Muscle of back (tissue), 3 donors: ENCODE measurements at regions not wholly inside any gene's neighbourhood (a gene's known extent, or its start where the extent isn't known, plus 50 kb on each side); places are given as distances from the start of the nearest gene placed in this dataset.
A peak's percentile ranks its signal among the peaks of the same experiment; 100 is the strongest.
"Not testable (repeated sequence)": the region's sequence is repeated elsewhere in the genome, so short reads cannot be mapped to it uniquely, and the experiment has no call there.

Experiments used
- DNase-seq, 3 donors: peaks; one replicate each; pipeline versions ENCODE4 v3.0.0 to v3.0.0-alpha.2; 2013

DNA sequence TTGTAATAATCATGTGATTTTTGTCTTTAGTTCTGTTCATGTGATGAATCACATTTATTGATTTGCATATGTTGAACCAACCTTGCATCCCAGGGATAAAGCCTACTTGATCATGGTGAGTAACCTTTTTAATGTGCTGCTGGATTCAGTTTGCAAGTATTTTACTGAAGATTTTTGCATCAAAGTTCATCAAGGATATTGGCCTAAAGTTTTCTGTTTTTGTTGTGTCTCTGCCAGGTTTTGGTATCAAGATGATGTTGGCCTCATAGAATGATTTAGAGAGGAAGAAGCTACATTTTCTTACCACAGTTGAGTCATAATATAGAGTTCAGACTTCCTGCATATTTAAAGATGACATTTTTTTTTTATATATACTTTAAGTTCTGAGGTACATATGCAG, 455.9 kb downstream of the PLPP3 start:
- DNase-seq = peak in 1 of 3 donors; percentile 66

DNA sequence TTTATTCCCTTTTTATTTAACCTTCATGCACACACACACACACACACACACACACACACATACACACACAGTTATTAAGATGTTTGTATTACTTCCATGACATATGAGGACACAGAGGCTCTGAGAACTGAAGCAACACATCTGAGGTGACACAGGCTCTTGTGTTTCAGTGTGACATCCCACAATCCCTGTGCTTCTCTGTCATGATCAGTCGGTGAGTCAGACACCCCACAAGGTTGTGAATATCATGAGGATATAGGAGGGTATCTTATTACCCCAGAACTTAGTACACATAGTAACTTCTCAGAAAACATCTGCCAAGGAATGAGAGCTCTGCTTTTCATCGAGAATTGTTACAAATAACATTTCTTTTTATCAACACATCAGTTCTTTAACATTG, 459.3 kb downstream of the PLPP3 start:
- no peak for DNase-seq

DNA sequence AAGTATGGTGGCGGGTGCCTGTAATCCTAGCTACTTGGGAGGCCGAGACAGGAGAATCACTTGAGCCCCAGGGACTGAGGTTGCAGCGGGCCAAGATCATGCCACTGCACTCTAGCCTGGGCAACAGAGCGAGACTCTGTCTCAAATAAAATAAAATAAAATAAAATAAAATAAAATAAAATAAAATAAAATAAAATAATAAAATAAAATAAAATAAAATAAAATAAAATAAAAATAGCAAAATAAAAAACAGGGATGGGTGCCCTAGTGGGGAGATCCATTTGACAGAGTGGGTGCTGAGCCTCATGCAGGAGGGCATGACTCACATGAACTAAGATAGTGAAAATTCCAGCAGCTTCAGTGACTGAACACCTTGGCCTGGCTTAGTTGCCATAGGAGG, 460.7 kb downstream of the PLPP3 start:
- not testable (repeated sequence) for DNase-seq

DNA sequence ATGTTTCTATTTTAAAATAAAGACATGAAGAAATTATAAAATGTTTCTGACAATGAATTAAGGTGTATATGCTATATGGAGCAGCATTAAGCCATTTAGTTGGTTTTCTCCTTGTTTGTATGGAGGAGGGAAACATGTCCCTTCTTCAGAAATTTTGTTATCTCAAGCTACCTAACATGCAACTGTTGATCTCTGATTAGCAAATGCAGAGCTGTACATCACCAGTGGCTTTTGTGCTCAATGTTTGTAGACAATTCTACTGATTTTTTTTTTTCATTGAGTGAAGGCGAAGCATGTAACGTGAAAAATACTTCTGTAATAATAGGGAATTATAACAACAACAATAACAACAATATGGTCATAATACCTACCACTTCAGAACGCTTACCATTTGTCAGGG, 463.7 kb downstream of the PLPP3 start:
- DNase-seq = no peak

DNA sequence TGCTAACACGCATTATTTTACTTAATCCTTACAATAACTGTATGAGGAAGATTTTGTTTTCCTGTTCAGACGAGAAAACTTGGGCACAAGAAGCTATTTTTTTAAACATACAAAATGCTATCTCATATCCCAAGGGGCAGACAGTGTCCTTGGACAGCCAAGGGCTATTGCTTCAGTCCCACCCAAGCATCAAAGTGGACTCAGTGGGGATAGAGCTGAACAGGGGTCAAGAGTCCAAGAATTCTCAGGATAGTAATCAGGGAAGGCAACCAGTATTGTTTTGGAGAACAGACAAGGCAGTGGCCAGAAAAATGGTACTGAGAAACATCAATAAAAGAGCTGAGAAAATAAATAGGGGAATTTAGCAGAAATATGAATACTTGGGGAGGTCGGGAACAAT, 465.7 kb downstream of the PLPP3 start:
- no peak for DNase-seq

DNA sequence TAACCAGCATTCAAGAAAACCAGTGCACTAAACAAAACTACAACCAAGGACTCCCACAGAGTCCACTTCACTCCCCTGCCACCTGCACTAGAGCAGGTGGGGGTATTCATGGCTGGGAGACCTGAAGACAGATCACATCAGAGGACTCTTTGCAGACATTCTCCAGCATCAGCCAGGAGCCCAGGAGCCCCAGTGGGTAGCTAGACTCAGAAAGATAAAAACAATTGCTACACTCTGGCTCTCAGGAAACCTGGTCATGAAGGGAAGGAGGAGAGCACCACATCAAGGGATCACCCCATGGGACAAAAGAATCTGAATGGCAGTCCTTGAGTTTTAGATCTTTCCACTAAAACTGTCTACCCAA, 472.1 kb downstream of the PLPP3 start:
- DNase-seq = no peak

DNA sequence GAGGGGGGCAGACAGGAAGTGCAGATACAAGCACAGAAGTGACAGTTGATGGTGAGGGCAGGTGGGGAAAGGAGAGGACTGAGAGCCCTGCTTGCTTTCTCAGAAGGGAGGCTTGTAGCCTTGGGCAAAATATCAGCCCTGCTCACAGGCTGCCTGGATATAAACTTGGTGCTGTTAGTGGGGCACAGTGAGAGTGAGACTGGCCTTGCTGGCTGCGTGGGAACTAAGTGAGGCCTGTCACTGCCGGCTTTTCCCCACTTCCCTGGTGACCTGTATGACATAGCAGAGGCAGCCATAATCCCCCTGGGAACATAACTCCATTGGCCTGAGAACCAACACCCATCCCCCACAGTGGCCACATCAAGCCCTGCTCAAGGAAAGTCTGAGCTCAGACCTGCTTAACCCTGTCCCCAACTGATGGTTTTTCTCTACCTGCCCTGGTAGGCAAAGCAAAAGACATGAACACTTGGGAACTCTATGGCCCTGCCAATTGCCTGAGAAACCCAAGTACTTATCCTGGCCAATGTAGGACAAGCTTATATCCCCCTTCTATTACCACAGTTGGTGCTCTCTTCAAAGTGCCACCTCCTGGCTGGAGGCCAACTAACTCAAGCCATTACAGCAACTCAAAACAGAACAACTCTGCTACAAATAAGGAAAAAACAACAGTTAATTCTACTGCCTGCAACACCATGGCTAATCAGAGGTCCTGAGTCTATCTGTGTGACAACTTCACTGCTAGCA, 472.7 kb downstream of the PLPP3 start:
- no peak for DNase-seq

DNA sequence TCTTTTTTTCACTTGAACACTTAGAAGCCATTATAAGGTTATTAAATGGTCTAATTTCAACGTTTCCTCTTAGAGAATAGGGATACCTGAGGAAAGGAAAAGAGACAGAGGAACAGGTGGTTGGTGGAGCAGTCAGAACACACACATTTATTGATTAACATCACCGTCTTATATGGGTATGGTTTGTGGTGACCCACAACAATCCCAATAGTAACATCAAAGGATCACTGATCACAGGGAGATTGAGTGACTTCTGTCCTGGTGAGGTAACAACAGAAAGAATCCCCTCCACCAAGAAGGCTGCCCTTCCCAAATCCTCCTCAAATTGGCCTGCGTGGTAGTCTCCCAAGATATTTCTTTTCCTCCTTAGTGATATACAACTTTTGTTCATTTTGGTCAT, 474.0 kb downstream of the PLPP3 start:
- DNase-seq = no peak

DNA sequence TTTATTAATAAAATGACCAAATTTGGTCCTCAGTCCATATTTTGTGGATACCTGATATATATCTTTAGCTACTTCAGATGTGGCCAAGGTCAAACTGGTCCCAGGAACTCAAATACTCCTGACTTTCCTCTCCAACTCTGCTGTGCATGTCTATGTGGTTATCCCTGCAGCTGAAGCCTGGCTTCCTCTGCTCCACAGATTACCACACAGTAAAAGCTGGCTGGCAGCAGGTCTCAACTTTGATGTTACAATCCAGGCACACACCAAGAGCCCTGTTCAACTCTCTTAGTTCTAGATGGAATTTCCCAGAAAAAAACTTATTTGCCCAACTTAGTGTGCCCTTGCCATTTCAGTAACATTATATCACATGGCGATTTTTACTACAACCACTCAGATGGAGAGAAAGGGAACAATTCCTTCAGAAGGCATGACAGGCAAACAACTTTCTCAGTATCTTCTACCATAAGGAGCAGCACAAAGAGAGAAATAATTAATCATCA, 479.5 kb downstream of the PLPP3 start:
- no peak for DNase-seq

DNA sequence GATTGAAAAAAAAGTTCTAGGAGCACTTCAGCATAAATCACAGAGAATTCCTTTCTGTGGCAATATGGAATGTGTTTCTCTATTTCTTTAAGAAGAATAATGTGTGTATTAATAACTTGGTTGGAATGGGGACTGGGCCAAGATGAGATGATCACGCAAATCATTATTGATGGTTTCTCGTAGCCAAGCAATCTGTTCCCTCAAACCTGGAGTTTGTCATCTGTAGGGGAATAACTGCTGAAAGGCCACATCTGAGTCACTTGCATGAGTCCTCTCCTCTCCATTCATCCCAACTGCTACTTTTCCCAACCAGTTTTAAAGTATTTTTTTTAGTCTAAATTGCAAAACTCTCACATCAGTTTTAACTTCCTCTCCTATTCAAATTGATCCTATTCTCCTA, 480.4 kb downstream of the PLPP3 start:
- peak in 1 of 3 donors; percentile 97 for DNase-seq

DNA sequence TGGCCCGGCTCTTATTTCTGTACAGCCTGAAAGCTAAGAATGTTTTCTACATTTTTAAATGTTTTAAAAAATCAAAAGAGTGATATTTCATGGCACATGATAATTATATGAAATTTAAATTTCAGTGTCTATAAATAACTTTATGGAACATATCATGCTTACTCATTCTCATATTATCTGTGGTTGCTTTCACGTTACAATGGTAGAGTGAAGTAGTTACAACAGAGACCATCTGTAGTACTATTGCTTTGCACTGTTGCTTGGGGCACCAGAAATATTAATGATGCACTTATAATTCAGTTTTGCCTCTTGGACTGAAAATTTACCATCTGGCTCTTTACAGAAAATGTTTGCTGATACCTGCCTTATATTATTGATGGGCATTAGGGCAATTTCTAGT, 481.6 kb downstream of the PLPP3 start:
- DNase-seq = no peak

DNA sequence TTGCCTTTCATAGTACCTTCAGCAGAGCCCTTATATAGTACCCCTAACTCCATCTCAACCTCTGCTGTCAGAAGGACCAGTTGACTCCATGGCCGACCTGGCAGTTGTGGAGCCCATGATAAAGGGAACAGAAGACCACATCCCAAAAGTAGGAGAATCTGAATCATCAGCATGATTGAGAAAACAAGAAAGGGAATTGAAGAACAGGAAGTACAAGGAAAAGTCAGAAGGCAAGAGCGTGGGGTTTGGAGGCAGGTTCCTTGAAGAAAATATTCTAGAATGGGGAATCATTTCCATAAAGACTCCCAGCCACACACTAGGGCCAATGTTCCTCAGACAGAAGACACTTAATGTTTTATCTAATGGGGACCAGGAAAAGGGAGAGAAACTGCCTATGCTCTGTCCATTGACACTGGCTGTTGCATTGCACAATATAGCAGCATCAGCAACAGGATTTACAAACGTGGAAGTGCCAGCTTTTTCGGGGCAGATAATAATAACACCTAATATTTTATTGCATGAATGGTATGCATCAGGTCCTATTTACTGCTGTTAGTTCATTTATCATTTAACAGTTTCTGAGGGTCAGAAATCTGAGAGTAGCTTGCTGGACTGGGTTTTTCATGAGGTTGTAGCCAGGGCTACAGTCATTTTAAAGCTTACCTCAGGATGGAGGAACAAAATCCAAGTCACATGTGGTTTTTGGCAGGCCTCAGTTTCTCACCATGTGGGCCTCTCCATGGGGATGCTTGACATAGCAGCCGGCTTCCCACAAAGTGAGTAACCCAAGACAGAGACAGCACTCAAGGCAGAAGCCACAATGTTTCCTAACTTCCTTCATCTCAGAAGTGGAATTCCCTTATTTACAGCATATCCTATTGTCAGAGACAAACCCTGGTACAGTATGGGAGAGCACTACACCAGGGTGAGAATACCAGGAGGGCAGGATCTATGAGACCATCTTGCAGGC, 483.4 kb downstream of the PLPP3 start:
- DNase-seq = peak; percentile 54 to 94 (median 80)

DNA sequence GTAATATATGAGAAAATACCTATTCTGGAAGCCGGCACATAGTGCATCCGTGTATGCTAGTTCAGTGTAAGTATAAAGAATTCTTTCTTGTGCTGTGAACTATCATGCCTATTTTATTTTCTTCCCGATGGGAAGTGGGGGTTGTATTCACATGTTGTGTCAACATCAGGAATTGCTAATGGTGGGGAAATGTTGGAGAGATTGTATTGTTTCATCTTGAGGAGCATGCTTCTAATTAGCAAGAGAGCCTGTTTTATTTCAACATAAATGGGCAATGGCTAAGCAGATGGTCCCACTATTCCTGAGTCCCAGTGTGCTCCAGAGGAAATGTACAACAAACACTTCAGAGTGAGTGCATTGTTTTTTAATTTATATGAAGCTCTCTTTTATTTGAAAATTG, 485.2 kb downstream of the PLPP3 start:
- DNase-seq = no peak

DNA sequence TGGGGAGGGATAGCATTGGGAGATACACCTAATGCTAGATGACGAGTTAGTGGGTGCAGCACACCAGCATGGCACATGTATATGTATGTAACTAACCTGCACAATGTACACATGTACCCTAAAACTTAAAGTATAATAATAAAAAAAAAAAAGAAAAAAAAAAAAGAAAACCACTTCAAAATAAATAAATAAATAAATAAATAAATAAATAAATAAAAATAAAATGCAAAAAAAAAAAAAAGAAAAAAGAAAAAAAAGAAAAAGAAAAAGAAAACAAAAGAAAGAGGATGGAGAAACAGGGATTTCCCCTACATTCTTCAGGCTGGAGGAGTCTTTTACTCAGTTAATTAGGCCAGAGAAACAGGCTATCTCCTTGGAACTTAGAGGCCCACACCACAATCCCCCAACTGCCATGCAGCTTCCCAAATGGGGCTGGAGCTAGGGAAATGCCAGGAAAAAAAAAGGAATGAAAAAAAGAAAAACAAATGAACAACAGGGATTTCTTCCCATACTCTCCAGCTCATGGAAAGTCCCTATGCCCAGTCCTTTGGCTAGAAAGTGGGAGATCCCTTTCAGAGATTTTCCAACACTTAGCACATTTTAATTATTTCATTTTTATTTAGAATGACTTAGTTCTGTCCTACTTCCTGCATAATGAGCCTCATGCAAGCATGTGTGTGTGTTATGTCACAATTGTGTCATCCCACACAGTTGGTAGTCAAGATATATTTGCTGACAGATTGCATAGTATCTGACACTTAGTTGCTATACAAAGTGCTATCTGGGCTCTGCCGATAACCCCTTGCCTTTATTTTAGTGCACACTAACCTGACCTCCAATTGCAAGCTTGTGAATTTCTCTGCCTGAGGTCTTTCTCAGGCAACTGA, 486.4 kb downstream of the PLPP3 start:
- DNase-seq = no peak

DNA sequence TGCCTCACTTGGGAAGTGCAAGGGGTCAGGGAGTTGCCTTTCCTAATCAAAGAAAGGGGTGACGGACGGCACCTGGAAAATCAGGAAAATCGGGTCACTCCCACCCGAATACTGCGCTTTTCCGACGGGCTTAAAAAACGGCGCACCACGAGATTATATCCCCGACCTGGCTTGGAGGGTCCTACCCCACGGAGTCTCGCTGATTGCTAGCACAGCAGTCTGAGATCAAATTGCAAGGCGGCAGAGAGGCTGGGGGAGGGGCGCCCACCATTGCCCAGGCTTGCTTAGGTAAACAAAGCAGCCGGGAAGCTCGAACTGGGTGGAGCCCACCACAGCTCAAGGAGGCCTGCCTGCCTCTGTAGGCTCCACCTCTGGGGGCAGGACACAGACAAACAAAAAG, 489.5 kb downstream of the PLPP3 start:
- DNase-seq = not testable (repeated sequence)

DNA sequence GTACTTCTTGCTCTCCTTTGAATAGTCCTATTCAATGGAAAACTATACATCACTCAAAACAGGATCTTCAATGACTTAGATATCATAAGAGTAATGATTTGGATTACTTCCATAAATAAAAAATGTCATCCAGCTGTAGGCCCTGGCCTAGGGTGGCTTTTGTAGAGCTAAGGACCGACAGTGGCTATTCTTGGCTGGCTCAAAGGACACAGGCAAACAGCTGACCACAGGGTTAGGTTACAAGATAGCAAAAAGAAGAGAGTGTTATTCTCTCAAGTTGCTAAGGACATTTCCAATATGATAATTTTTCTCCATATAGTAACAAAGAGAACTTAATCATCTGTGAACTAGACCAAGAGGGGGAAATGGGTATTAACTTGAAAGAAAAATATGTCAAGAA, 495.1 kb downstream of the PLPP3 start:
- no peak for DNase-seq

DNA sequence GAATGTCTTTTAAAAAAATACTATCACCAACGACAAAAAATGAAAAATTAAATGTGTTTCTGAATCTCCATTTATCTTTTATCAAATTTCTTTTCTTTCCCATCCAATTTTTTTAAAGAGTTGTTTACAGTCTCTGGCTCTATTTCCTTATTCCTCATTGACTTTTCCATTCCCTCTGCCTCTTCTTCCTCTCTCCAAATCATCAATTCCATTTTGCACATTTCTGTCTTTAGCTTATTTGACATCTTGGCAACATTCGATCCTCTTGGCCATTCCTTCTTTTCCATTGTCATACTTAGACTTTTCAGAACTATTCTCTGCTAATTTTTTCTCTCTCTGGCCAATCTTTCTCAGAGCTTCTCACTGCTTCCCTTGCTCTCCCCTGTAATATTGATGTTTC, 497.6 kb downstream of the PLPP3 start:
- peak in 1 of 3 donors; percentile 64 for DNase-seq

DNA sequence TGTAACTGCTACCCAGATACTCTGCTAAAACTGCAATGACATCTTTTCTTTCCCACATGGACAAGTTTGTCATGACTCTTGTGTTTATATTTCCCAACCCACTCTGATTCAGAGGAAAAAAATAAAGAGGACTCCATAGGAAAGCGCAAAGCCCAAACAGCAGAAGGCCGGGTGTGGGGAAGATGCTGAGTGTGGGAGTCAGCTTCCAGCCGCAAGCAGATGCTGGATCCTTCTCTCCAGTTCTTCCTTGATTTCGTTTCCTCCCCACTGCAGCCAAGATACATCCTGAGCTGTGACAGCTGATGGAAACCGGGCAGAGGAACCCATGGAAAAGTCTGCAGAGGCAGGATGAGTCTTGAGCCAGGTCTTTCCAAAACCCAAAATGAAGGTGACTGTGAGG, 498.2 kb downstream of the PLPP3 start:
- peak; percentile 73 to 87 (median 75) for DNase-seq

DNA sequence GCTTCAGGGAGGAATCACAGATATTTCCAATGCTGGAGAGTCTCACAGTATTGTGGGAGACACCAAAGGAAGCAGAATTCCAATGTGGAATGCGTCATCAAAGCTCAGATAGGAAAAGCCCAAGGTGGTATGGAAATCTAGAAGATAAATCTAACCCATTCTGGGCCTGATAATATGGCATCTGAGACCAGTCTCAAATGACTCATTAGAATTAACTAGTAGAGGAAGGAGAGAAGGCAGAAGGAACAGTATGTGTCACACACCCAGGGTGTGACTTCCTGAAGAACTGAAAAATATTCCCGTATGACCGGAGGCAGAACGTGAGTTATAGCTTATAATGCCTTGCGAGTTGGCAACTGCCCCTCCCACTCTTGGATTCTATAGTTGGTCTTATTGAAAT, 499.2 kb downstream of the PLPP3 start:
- DNase-seq = no peak

DNA sequence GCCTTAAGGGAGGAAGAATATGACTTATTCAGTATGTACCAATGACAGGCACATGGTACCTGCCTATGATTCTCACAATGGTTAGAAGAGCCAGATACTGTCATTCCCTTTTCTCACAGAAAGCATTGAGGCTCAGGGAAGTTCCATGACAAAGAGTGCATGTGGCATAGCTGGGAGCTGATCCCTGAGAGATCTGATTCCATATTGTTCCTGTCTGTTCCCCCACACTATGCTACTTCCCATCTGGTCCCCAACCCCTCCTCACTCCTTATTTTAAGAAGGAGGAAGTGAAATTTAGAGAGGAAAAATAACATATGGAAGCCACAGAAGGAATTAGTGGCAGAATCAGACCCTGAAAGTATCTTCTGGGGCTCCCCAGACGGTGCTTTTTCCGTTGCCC, 500.0 kb downstream of the PLPP3 start:
- no peak for DNase-seq

DNA sequence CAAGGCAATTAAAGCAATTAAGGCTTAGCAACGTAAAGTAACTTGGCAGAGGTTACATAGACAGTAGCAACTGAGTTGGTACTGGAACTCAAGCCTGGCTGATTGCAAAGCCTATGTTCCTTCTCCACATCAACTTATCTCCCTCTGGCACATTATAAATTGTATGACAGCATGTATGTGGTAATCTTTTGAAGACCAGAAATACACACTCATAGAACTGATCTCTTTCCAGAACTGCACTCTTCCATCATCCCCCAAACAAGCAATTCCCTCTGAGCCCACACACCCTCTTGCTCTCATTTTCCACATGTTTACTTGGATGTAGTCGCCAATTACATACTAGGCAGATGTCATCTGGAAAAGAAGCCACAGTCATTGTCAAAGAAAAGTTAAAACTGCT, 502.2 kb downstream of the PLPP3 start:
- DNase-seq = peak in 2 of 3 donors; percentile 73 to 84
